ENCODE measurements at regions not wholly inside any gene's neighbourhood (a gene's known extent, or its start where the extent isn't known, plus 50 kb on each side); places are given as distances from the start of the nearest gene placed in this dataset.

DNA sequence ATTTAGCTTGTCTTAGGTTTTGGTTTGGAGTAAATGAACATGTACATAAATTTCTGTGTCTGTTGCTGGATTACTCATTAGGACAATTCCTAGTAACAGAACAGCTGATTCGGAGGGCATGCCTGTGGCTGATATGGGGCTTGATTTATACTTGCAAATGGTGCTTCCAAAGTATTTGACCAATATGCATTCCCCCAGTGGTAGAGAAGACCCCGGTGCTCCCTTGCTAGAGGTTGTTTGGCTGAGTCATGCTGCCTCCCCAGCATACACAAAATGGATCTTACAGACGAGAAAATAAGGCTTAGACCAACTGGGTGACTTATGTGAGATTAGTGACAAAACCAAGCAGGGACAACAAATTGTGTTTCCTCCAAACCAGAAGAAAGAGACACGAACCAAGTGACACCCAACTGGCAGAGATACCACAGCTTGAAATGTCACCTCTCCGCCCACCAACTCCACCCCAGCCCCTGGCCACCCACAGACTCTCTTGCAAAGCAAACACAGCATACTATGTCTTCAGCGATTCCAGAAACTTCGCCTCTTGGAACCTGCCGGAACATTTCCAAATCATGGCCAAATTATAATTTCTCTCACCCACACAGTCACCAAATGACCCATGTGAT lies 75.9 kb upstream of the ETS2 start:
- TF ChIP-seq, protein P1, sequence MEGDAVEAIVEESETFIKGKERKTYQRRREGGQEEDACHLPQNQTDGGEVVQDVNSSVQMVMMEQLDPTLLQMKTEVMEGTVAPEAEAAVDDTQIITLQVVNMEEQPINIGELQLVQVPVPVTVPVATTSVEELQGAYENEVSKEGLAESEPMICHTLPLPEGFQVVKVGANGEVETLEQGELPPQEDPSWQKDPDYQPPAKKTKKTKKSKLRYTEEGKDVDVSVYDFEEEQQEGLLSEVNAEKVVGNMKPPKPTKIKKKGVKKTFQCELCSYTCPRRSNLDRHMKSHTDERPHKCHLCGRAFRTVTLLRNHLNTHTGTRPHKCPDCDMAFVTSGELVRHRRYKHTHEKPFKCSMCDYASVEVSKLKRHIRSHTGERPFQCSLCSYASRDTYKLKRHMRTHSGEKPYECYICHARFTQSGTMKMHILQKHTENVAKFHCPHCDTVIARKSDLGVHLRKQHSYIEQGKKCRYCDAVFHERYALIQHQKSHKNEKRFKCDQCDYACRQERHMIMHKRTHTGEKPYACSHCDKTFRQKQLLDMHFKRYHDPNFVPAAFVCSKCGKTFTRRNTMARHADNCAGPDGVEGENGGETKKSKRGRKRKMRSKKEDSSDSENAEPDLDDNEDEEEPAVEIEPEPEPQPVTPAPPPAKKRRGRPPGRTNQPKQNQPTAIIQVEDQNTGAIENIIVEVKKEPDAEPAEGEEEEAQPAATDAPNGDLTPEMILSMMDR (IDR thresholded peaks at IDR 0.05): no peak
- TF ChIP-seq POLR2A (IDR thresholded peaks at IDR 0.05) (no peak), EP300 (IDR thresholded peaks at IDR 0.05; ENCODE audit: low read depth) (no peak)
